ENCODE measurements at regions not wholly inside any gene's neighbourhood (a gene's known extent, or its start where the extent isn't known, plus 50 kb on each side); places are given as distances from the start of the nearest gene placed in this dataset.

DNA sequence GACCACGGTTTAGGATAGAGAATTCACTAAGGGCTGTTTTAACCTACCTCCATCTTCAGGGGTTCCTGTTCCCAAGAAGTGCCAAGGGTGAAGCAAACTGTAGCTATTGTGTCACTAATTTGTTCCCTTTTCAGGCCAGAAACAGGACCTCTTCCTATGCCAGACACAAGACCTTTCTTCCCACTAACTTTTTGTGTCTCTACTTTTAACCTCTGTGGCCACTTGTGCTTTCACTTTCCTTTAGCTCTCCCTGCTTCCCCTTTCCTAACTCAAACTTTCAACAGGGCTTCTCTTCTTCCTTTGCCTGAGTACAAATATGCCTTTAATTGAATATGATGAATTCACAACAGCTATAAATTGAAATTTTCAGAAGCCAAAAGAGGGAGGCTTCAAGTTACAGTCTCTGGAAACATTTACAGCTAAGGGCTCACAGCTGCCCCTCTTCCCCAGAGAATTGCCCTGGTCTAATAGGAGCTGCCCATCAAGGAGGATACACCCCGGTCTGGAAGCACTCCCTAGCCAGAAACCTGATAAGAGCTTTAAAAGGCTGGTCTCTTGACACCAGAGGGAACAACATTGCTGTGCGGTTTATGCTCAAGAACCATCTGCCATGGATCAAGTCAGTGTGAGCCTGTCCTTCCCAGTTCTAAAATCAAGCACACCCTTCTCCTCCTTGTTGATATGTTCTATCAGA, 61.7 kb upstream of the PLS3 start:
- 57% methylated on average over 3 of the region's 3 CpGs for WGBS (ENCODE audit: low lambda C conversion rate, missing lambda C conversion rate)
- Histone ChIP-seq H3K4me1 (ENCODE audit: insufficient read depth) (no peaks in the 10 kb centered on the region), H3K27me3 (no peaks in the 10 kb centered on the region), H3K4me2 (no peak overlapping the region), H3K36me3 (replicated peaks; ENCODE audit: insufficient read depth, low read depth) (no peaks in the 10 kb centered on the region), H2AFZ (peak overlapping the region; percentile 1), H3K9me2 (replicated peaks; ENCODE audit: insufficient read depth) (no peaks in the 10 kb centered on the region), H4K20me1 (ENCODE audit: insufficient read depth, poor library complexity, severe bottlenecking) (no peaks in the 10 kb centered on the region), H3K27ac (no peak overlapping the region), H3K79me2 (no peaks in the 10 kb centered on the region), H3K9me3 (ENCODE audit: low read depth) (no peaks in the 10 kb centered on the region), H3K4me3 (no peak overlapping the region)
- DNase-seq (ENCODE audit: low spot score), result no peak
- TF ChIP-seq, protein P1, sequence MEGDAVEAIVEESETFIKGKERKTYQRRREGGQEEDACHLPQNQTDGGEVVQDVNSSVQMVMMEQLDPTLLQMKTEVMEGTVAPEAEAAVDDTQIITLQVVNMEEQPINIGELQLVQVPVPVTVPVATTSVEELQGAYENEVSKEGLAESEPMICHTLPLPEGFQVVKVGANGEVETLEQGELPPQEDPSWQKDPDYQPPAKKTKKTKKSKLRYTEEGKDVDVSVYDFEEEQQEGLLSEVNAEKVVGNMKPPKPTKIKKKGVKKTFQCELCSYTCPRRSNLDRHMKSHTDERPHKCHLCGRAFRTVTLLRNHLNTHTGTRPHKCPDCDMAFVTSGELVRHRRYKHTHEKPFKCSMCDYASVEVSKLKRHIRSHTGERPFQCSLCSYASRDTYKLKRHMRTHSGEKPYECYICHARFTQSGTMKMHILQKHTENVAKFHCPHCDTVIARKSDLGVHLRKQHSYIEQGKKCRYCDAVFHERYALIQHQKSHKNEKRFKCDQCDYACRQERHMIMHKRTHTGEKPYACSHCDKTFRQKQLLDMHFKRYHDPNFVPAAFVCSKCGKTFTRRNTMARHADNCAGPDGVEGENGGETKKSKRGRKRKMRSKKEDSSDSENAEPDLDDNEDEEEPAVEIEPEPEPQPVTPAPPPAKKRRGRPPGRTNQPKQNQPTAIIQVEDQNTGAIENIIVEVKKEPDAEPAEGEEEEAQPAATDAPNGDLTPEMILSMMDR (IDR thresholded peaks at IDR 0.05; ENCODE audit: poor library complexity), result no peak
- TF ChIP-seq EZH2 (IDR thresholded peaks at IDR 0.05; ENCODE audit: borderline replicate concordance) (no peak), EZH2phosphoT487 (IDR thresholded peaks at IDR 0.05; ENCODE audit: low read depth, severe bottlenecking, unreplicated experiment) (no peak)

DNA sequence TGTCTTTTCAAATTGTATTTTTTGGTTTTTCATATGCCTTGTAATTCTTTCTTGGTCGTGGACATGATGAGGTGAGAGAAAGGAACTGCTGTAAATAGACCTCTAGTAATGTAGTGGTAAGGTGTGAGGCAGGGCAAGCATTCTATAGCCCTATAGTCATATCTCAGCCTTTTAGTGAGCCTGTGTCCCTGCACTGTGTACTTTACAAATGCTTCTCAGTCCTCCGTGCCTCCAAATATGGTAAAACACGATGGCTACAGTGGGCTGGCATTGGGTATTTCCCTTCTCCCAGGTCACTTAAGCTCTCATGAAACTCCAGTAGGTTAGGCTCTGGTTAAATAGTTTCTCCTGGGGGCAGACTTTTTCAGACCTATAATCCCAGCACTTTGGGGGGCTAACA, 57.9 kb upstream of the PLS3 start:
- WGBS (ENCODE audit: low lambda C conversion rate, missing lambda C conversion rate), result 37% methylated on average over 3 of the region's 3 CpGs
- H3K27ac ChIP-seq, result no peak overlapping the region

DNA sequence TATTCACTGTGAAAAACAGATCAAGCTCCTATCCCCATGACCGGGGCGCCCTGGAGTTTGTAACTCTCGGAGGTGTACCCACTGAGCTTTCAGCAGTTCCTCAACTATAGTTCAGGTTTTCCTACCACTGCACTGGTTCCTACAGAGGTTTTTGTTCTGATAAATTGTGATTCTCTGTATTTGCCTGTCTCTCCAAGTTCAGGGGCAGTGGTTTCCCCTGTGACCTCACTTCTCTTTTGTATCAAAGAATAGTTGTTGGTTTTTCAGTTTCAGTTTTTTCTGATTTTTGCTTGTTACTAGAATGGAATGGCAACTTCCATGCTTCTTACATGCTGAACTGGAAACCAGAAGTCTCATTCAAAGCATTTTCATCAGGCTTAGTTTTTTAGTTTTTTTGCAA, 56.8 kb upstream of the PLS3 start:
- 78% methylated on average over 3 of the region's 3 CpGs for WGBS (ENCODE audit: low lambda C conversion rate, missing lambda C conversion rate)
- H3K27me3 ChIP-seq, result no peaks in the 10 kb centered on the region
- H3K9me3 ChIP-seq (ENCODE audit: low read depth), result no peaks in the 10 kb centered on the region
- H2AFZ ChIP-seq, result no peak overlapping the region
- no peaks in the 10 kb centered on the region for H3K36me3 ChIP-seq (replicated peaks; ENCODE audit: insufficient read depth, low read depth)
- no peak for DNase-seq (ENCODE audit: low spot score)
- no peak overlapping the region for H3K4me2 ChIP-seq
- H3K27ac ChIP-seq, result peak overlapping the region; percentile 27
- H3K9me2 ChIP-seq (replicated peaks; ENCODE audit: insufficient read depth), result no peaks in the 10 kb centered on the region
- TF ChIP-seq EZH2 (IDR thresholded peaks at IDR 0.05; ENCODE audit: borderline replicate concordance) (no peak), EZH2phosphoT487 (IDR thresholded peaks at IDR 0.05; ENCODE audit: low read depth, severe bottlenecking, unreplicated experiment) (no peak)
- TF ChIP-seq, protein P1 (IDR thresholded peaks at IDR 0.05; ENCODE audit: poor library complexity), result no peak
- no peaks in the 10 kb centered on the region for H4K20me1 ChIP-seq (ENCODE audit: insufficient read depth, poor library complexity, severe bottlenecking)
- no peaks in the 10 kb centered on the region for H3K4me1 ChIP-seq (ENCODE audit: insufficient read depth)
- no peak overlapping the region for H3K4me3 ChIP-seq
- H3K79me2 ChIP-seq, result no peaks in the 10 kb centered on the region

More for the DNA sequence above, 57.9 kb upstream of the PLS3 start:
- no peak for TF ChIP-seq EZH2 (IDR thresholded peaks at IDR 0.05; ENCODE audit: borderline replicate concordance)
- TF ChIP-seq EZH2phosphoT487 (IDR thresholded peaks at IDR 0.05; ENCODE audit: low read depth, severe bottlenecking, unreplicated experiment), result no peak
- TF ChIP-seq, protein P1 (IDR thresholded peaks at IDR 0.05; ENCODE audit: poor library complexity), result no peak
- Histone ChIP-seq H3K9me2 (replicated peaks; ENCODE audit: insufficient read depth) (no peaks in the 10 kb centered on the region), H3K4me3 (no peak overlapping the region), H3K79me2 (no peaks in the 10 kb centered on the region), H3K4me2 (no peak overlapping the region), H2AFZ (no peak overlapping the region), H3K4me1 (ENCODE audit: insufficient read depth) (no peaks in the 10 kb centered on the region), H3K9me3 (ENCODE audit: low read depth) (no peaks in the 10 kb centered on the region), H4K20me1 (ENCODE audit: insufficient read depth, poor library complexity, severe bottlenecking) (no peaks in the 10 kb centered on the region), H3K36me3 (replicated peaks; ENCODE audit: insufficient read depth, low read depth) (no peaks in the 10 kb centered on the region), H3K27me3 (no peaks in the 10 kb centered on the region)
- peak; percentile 14 for DNase-seq (ENCODE audit: low spot score)

Measured in hepatocyte (in vitro differentiated cells).